GM12801 (cell line): ENCODE measurements at regions not wholly inside any gene's neighbourhood (a gene's known extent, or its start where the extent isn't known, plus 50 kb on each side); places are given as distances from the start of the nearest gene placed in this dataset.

Source experiments
- TF ChIP-seq, protein P1 (sequence below): IDR thresholded peaks from one replicate; pipeline ENCODE4 v1.5.1; 2011; ENCODE audit warnings: control low read depth; ENCODE audit not compliant: insufficient read length; ENCODE audit errors: extremely low read depth

- TF ChIP-seq, protein P1, sequence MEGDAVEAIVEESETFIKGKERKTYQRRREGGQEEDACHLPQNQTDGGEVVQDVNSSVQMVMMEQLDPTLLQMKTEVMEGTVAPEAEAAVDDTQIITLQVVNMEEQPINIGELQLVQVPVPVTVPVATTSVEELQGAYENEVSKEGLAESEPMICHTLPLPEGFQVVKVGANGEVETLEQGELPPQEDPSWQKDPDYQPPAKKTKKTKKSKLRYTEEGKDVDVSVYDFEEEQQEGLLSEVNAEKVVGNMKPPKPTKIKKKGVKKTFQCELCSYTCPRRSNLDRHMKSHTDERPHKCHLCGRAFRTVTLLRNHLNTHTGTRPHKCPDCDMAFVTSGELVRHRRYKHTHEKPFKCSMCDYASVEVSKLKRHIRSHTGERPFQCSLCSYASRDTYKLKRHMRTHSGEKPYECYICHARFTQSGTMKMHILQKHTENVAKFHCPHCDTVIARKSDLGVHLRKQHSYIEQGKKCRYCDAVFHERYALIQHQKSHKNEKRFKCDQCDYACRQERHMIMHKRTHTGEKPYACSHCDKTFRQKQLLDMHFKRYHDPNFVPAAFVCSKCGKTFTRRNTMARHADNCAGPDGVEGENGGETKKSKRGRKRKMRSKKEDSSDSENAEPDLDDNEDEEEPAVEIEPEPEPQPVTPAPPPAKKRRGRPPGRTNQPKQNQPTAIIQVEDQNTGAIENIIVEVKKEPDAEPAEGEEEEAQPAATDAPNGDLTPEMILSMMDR = no peak
Observed at GRCh38 chr5:8288334-8288733, 419.4 kb downstream of the MTRR start.

DNA sequence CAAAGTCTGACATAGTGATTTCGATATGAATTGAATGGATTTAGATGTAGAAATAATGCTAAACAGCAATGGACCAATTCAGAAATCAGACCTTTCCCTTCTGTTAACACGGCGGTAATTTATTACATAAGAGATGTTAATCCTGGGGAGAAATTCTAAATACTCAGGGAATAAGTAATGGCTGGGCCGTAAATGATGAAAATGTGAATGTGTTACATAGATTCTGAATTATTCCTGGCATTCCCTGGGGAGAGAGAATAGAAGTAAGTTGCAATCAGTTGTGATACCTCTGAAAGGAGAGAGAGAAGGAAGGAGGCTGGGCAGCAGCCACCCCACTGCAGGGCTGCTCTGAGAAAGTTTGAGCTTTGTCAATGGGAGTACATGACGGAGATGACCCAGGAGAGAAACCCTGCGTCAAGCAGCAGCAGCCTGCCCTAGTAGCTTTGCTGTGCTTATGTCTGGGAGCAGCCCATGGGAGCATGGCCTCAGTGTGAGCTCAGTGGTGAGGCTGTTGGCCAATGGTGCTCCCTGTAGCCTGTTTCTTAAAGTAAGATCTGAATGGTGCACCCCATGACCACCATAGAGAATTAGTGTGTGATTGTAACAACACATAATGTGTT is 420.1 kb downstream of the MTRR start:
- TF ChIP-seq, protein P1 = no peak

- TF ChIP-seq, protein P1 = no peak
Observed at GRCh38 chr5:8289779-8290178, 420.8 kb downstream of the MTRR start.

DNA sequence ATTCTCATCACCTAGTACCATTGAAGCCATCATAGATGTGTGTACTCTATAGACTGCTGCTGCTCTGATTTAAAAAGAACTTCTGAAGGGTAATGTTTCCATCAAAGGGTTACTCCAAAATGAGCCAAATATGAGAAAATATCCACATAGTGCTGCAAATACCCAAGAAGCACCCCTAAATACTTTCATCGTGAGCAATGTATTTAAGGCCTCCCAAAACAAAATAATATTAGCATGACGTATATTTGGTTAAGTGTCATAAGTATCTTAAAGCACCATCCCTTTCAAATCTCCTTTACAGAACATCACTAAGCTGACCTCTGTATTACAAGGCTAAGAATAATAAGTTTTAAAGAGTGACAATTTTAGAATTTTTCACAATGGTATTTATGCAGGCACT is 421.8 kb downstream of the MTRR start:
- TF ChIP-seq, protein P1 = no peak

GRCh38 chr5:8291641-8292040 is 422.7 kb downstream of the MTRR start:
- TF ChIP-seq, protein P1 = no peak

- TF ChIP-seq, protein P1 = no peak
Observed at GRCh38 chr5:8295141-8295540, 426.2 kb downstream of the MTRR start.

- TF ChIP-seq, protein P1 = no peak
Observed at GRCh38 chr5:8299716-8300115, 430.8 kb downstream of the MTRR start.
